ENCODE measurements at regions not wholly inside any gene's neighbourhood (a gene's known extent, or its start where the extent isn't known, plus 50 kb on each side); places are given as distances from the start of the nearest gene placed in this dataset.

DNA sequence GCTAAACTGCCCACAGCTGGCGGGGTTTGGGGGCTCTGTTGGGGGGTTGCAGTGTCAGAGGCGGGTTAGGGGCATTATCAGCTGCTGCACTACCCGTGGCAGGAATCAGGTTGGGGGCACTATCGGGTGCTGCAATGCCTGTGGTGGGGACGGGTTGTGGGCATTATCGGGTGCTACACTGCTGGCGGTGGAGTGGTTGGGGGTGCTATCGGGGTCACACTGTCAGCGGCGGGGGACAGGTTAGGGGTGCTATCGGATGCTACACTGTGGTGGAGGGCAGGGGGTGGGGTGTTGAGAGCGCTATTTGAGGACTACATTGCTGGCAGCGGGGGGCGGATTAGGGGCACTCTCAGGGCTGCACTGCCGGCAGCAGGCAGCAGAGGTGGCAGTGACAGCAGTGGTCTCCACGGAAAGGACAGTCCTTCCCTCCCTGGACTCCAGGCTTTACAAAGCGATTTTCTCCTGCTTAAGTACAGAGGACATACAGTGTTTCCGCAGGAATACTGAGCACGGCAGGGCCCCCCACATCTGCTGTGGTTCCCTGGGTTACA, 119.5 kb upstream of the VPREB1 start:
- no peak for TF ChIP-seq POLR2AphosphoS5 (IDR thresholded peaks at IDR 0.05; ENCODE audit: insufficient read depth in 1 of 2, low read depth in 1 of 2)
- TF ChIP-seq, protein P1, sequence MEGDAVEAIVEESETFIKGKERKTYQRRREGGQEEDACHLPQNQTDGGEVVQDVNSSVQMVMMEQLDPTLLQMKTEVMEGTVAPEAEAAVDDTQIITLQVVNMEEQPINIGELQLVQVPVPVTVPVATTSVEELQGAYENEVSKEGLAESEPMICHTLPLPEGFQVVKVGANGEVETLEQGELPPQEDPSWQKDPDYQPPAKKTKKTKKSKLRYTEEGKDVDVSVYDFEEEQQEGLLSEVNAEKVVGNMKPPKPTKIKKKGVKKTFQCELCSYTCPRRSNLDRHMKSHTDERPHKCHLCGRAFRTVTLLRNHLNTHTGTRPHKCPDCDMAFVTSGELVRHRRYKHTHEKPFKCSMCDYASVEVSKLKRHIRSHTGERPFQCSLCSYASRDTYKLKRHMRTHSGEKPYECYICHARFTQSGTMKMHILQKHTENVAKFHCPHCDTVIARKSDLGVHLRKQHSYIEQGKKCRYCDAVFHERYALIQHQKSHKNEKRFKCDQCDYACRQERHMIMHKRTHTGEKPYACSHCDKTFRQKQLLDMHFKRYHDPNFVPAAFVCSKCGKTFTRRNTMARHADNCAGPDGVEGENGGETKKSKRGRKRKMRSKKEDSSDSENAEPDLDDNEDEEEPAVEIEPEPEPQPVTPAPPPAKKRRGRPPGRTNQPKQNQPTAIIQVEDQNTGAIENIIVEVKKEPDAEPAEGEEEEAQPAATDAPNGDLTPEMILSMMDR (IDR thresholded peaks at IDR 0.05), result no peak

All from vagina (tissue), 2 donors.